ENCODE measurements at regions not wholly inside any gene's neighbourhood (a gene's known extent, or its start where the extent isn't known, plus 50 kb on each side); places are given as distances from the start of the nearest gene placed in this dataset.
A peak's percentile ranks its signal among the peaks of the same experiment; 100 is the strongest.

DNA sequence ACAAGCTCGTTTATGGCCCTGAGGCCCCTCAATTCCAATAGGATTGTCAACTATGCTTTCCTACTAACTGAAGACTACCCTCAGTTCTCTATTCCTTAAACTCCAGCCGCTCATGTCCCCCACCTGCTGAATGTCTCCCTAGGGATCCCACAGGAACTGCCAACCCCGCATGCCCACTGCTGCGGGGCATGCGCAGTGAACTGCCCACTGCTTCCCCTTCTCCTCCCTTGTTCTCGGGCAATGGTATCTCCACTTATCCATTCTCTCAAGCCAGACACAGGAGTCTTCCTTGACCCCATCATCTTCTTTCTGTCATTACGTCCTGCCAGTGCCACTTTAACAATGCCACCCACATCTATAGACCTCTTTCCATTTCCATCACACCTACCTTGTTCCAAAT is 90.0 kb downstream of the FGF18 start:
- DNase-seq (ENCODE audit: low spot score): no peak
- intact Hi-C loops (cut with DNase I): no loop called here

DNA sequence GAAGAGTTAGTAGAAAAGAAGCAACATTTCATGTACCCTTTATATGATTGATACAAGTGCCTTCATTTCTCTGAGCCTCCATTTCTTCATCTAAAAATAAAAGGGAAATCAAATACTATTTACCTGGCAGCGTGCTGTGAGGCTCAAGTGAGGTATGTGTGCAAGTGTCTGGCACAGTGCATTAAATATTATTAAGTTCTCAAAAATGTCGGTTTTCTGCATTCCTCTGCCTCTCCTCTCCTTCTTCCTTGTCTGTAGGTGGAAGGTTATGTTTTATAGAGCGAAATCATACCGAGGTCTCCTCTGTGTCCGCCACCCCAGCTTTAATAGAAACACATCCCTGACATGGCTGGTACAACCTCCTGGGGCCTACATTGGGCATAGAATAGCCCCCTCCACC is 93.0 kb downstream of the FGF18 start:
- intact Hi-C loops (cut with DNase I): no loop called here
- DNase-seq (ENCODE audit: low spot score): no peak

DNA sequence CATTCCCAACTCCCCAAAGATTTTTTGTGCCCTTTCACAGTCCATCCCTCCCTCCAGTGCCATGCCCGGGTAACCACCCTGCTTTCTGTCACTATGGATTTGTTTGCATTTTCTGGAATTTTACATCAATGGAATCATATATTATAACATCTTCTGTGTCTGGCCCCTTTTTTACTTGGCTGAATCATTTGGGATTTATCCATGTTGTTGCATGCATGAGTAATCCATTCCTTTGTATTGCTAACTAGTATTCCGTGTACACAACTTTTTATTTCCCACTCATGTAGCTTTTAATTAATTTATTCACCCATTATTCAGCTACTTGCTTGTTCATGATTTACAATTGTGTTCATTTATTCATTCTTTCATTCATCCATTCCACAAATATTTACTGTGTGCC is 94.1 kb downstream of the FGF18 start:
- DNase-seq (ENCODE audit: low spot score): no peak
- intact Hi-C loops (cut with DNase I): no loop called here

DNA sequence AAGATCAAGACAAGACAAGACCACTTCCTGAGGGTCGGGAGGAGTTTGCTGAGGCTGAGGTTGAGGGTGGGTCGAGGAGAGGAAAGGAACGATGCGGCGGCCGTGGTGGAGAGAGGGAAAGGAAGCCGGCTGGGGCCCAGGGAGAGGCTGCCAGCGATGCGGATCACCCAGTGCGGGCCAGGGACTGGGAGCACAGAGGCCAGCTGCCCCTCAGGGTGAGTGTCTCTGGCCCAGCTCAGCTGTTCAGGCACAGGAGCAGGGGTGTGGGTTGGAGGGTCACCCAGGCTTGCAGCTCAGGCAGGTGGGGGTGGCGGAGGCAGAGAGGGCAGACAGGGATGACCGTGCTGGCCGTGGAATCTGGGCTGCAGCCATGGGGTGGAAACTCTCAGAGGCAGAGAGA is 99.5 kb downstream of the FGF18 start:
- intact Hi-C loops (cut with DNase I): no loop called here
- no peak for DNase-seq (ENCODE audit: low spot score)

DNA sequence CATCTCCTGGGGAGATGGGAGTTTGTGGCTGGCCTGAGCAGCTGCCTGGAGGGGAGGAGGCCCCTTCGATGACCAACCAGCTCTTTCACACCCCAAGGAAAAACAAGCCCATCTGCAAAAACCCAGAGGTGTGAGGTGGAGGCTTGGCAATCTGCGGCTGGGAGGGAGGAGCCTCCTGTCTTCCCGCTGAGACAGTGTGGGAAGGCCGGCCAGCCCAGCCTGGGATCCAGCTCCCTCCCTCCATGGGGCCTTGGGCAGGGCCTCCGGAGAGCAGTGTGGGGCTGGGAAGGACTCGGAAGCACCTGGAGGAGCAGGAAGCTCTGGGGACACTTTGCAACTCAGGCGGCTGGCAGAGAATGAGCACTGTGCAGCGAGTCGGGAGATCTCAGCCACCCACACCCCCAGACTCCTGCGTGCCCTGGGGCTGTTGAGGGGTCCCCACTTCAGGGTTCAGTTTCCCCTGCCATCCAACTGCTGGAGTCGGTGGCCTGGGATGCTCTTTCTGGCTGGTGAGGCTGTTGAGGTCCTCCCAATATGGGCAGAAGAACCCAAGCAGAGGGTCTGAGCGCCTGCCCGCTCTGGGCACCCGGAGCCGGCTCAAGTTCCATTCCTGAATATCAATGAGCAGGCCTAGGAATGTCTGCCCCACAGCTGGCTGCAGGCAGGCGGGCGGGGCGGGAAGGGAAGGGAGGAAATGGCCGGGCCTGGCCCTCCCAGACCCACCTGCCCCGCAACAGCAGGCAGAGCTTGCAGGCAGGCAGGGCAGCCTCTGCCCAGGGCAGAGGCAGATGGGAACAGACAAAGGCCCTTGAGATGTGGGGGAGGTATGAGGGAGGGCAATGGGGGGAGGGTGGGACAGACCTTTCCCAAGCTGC is 101.1 kb downstream of the FGF18 start:
- no peak for DNase-seq (ENCODE audit: low spot score)
- intact Hi-C loops (cut with DNase I): no loop called here

DNA sequence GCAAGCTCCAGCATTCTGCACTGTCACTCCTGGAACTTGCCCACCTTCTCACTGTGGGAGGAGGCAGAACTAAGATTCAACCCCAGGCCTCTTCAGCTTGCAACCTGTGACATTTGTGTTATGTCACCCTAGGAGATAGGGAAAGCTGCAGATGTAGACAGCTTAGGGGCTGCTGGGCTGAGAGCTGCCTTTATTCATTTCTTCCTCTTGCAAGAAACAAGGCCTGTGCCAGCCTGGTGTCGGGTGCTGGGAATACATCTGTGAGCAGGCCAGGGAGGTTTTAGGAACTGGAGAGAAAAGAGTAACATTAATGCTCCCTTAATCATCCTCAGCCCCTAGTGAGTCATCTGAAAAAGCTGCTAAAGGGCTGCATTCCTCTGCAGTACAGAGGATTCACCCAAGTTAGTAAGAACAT is 101.8 kb downstream of the FGF18 start:
- DNase-seq (ENCODE audit: low spot score): peak; percentile 91
- intact Hi-C loops (cut with DNase I): no loop called here

DNA sequence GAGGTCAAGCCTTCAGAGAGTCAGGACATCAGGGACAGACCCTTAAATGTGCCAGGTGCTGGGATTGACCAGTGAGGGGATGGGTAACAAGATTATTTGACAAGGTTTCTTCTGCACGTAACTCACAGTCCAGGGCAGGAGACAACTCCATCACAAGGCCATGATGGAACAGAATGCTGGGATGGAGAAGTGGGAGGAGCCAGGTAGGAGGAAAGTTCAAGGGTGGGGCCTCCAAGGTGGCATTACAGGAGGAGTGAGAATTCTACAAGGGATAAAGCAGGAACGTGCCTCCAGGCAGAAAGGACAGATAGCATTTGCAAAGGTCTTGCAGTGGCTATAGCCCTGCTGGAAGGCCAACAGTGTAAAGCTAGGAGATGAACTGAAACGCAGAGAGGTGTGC is 102.2 kb downstream of the FGF18 start:
- DNase-seq (ENCODE audit: low spot score): no peak
- intact Hi-C loops (cut with DNase I): no loop called here

DNA sequence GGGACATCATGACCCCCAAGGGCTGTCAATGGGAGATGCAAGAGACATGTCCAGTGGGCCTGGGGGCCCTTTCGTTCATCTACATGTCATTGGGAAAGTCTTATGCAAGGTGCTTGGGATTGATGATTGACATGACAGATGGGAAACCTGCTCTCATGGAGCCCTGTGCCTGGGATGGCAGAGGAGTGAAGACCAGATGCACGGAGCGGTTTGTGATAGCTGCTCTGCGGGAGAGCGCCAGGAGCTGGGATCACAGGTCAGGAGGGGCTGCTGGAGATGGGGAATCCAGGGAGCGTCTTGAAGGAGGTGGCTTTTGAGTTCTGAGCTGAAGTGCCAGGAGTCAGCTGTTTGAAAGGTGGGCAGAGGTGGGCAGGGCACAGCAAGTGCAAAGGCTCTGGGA is 104.3 kb downstream of the FGF18 start:
- DNase-seq (ENCODE audit: low spot score): no peak

DNA sequence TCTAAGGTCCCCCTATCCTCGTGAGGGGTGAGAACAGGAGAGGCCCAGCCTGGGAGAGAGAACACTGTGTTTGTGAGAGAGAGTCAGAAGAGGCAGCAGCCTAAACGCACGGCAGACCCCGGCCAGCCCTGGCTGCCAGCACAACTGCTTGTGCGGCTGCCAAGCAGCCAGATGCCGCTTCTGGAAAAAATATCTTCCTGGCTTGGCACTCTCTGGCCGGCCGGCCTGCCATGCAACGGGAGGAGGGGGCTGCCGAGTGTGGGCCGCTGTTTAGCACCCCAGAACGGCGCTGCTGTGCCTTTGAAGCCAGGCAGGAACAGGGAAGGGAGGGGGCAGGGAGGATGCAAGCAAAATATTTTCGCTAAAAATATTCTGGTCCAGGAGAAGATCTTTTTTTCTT is 105.0 kb downstream of the FGF18 start:
- intact Hi-C loops (cut with DNase I): no loop called here
- DNase-seq (ENCODE audit: low spot score): no peak

More for the DNA sequence above, 104.3 kb downstream of the FGF18 start:
- intact Hi-C loops (cut with DNase I): no loop called here

DNA sequence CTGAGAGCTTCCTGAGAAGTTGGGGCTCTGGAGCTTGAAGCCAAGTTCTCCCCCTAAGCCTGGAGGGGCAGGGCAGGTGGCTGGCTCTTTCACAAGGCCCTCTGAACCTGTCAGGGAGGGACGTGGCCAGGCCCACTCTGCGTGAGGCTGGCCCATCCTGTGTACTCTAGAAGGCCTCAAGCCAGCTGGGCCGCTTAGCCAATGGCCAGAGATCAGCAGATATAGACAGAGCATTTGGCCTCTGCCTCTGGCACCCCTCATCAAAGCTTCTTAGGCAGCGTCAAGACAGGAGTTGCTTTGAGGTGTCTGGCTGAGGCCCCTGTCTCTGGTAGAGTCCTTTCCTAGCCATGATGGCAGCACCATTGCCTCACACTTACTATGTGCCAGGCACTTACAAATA is 105.6 kb downstream of the FGF18 start:
- no peak for DNase-seq (ENCODE audit: low spot score)

DNA sequence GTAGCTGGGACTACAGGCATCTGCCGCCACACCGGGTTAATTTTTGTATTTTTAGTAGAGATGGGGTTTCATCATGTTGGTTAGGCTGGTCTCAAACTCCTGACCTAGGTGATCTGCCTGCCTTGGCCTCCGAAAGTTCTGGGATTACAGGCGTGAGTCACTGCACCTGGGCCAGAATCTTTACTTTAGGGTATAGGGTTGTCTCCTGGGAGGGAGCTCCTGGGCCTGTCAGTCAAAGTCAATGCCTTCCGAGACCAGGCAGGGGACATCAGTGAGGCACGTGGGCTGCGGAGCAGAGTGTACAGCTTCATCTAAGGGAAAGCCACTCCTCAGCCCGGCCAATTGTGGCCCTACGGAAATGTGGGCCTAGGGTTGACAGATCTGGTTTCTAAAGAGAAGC is 108.6 kb downstream of the FGF18 start:
- intact Hi-C loops (cut with DNase I): no loop called here
- no peak for DNase-seq (ENCODE audit: low spot score)

More for the DNA sequence above, 105.6 kb downstream of the FGF18 start:
- intact Hi-C loops (cut with DNase I): no loop called here

DNA sequence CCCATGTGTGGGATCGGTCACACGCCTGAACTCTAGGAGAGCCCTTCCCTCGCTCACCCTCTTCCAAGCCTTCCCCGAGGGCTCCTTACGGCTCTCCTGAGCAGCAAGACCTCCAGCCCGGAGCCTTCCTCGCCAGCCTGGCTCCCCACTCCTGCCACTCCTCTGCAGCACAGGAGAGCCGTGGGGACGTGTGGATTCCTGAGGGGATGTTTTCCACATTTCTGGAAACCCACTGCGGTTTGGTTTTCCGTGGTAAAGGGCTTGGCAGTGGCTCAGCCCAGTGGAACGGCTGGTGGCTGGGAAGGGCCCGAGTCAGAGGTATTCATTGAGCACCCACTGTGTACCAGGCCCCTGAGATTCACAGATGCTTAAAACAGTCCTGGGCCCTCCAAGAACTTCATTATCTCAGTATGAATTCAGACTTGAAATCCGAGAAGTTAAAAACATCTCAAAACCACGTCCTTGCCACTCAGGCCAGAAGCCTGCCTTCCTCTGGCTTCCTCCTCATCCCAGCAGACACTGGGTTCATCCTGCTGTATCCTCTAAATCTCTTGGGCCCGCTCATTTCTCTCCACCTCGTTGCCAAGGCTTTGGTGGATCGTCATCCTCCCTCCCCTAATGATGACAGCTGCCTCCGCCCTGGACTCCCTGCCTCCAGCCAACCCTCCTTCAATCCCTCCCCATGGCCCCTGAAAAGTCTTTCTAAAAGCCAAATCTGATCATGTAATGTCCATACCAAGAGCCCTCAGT is 109.6 kb downstream of the FGF18 start:
- intact Hi-C loops (cut with DNase I): no loop called here
- no peak for DNase-seq (ENCODE audit: low spot score)

DNA sequence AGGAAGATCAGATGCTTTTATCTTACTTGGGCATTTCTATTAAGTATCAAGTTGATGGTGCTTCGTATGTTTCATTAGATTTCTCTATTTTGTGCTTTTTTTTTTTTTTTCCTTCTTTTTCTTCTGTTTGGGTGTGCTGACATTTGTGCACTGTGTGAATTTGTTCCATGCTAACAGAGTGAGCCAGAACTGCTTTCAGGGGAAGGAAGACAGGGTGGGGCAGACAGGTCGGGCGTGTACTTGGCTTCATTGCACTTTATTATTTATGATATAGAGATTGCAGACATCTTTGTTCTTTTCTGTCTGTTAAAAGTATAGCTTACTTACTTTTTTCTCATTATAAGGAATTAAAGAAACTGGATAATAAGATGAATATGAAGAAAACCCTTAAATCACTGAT is 112.2 kb downstream of the FGF18 start:
- intact Hi-C loops (cut with DNase I): no loop called here
- no peak for DNase-seq (ENCODE audit: low spot score)

DNA sequence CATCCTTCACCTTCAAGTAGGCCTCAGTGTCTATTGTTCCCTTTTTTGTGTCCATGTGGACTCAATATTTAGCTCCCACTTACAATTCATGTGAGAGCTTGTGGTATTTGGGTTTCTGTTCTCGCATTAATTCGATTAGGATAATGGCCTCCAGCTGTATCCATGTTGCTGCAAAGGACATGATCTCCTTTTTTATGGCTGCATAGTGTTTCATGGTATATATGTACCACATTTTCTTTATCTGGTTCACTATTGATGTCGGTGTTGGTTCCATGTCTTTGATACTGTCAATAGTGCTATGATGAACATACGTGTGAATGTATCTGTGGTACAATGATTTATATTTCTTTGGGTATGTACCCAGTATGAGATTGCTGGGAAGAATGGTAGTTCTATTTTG is 113.7 kb downstream of the FGF18 start:
- intact Hi-C loops (cut with DNase I): no loop called here
- no peak for DNase-seq (ENCODE audit: low spot score)

DNA sequence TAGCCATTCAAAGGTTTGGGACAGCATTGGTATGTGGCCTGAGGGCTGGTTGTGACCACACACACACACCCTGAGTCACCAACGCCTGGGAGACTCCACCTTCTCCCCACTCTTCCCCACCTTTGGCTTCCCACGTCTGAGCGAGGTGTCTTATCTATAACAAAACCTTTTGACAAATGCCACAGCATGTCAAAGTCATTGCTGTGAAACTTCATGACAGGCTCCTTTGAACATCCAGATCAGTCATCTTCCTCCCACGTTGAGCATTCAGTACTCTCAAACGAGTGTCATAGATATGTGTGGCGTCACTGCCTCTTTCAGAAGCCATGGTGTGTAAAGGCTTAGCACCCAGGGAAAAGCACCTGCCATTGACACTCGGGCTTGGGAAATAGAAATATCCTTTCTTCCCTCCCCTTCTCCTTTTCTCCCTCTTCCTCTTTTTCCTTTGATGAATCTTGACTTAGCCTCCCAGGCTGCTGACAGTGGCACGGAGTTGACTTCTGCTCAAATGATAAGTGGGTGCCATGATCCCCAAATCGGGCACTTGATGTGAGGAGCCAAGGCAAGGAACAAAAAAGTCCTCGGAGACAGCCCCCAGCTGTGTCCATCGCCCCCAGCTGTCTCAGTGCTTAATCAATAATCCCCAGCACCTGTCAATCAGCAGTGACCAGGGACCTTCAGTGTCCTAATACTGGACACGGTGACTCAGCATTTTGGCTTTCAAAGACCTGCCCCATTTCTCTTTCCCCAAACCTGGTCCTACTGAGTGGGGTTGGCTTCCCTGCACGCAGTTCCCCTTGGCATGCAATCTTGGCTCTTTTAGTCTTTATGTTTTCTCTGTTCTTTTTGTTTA is 114.8 kb downstream of the FGF18 start:
- DNase-seq (ENCODE audit: low spot score): no peak
- intact Hi-C loops (cut with DNase I): no loop called here

DNA sequence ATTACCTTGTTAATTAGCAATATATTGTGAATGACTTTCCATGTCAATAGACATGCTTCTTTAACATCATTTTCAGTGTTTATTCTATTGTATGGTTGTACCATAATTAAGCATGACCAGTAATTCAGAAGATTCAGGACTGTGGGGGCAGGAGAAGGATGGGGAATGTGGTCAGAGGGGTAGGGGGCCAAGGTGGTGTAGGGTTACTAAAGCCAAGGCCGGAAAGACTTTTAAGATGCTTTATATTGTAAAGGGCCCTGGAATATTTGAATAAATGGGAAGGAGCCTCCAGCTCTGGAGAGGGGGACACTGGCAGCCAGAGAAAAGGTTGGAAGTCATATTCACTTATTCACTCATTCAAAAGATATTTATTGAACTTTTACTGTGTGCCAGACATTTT is 115.7 kb downstream of the FGF18 start:
- no peak for DNase-seq (ENCODE audit: low spot score)
- intact Hi-C loops (cut with DNase I): no loop called here

DNA sequence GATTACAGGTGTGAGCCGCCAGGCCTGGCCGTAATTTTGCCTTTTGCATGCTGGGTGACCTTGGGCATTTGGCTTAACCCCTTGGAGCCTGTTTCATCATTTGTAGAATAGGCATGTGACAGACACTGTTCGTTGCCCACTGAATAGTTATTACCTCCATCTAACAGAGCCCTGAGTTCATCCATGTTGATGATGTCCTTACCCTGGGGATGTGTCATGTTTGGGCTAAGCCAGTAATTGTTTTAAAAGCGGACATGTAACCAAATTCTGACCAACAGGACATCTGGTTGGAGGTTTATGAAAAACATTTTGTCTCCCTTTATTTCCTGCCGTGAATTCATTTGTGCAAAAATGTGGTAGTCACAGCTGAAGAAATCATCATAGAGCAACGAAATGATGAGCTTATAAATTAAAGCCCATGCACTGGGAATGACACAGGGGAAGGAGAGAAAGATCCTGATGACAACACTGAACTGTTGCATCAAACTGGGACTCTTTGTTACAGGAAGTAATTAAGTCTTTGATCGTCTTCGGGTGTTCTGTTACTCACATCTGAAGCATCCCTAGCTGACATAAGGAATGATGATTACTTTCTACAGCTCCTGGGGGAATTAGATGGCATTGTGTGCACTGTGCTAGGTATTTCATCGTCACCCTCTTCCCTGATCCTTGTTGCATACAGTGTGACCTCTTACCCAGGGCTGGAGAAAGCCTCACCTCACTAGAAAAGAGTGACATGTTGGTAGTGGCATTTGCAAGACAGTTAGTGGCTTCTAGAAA is 117.8 kb downstream of the FGF18 start:
- intact Hi-C loops (cut with DNase I): no loop called here
- no peak for DNase-seq (ENCODE audit: low spot score)

DNA sequence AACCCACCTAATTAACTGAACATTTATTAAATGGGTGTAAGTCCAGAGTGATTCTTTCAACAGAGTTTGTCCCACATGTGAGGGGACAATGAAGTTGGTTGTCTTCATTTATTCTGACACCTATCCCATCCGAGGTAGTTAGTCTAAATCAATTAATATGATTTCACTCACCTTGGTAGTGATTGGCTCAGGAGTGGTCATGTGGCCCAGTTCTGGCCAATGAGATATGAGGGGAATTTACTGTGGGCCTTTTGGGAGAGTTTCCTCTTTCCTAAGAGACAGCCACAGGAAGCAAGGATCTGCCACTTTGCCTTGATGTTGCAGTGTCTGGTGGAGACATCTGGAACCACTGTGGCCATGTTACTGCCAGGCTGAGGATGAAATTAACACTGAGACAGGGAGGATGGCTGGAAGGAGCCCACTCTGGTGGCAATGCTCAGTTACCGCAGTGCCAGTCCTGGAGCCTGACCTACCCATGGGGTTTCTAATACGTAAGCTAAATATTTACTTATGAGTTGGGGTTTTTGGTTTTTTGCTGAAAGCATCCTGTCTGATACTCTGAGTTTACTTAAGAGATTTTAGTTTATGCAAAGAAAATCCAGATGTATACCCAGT is 118.6 kb downstream of the FGF18 start:
- no peak for DNase-seq (ENCODE audit: low spot score)
- intact Hi-C loops (cut with DNase I): no loop called here

DNA sequence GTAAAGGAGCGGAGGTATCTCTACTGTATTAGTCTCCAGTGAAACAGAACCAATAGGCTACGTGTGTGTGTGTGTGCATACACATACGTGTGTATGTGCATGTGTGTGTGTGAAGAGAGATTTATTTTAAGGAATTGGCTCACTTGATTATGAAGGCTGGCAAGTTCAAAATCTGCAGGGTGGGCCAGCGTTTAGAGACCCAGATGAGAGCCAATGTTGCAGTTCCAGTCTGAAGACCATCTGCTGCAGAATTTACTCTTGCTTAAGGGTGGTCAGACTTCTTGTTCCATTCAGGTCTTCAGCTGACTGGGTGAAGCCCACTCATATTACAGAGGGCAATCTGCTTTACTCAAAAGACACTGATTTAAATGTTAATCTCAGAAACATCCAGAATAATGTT is 119.2 kb downstream of the FGF18 start:
- DNase-seq (ENCODE audit: low spot score): no peak
- intact Hi-C loops (cut with DNase I): no loop called here

Data from posterior vena cava (tissue), 2 donors.